Heart left ventricle (tissue), 16 donors: ENCODE measurements at regions not wholly inside any gene's neighbourhood (a gene's known extent, or its start where the extent isn't known, plus 50 kb on each side); places are given as distances from the start of the nearest gene placed in this dataset.
A peak's percentile ranks its signal among the peaks of the same experiment; 100 is the strongest.

ENCODE experiments used
- ATAC-seq, 4 donors: fragments of 200-7000 bp; cut with Tn5 transposase; one replicate each; pipeline ENCODE4 v1.9.1; 2020 to 2022; ENCODE audit warnings: moderate library complexity in 4 of 4, mild to moderate bottlenecking in 3 of 4, moderate number of reproducible peaks in 1 of 4
- DNase-seq, 5 donors: peaks; one replicate each; pipeline ENCODE4 v3.0.0-alpha.2; 2020
- H3K27ac ChIP-seq, 12 donors: fragments of 200-600 bp; sonication (generic) in 4 of 12; one replicate each; pipeline versions ENCODE4 v1.5.0 to v1.8.0; 2016 to 2022; ENCODE audit warnings: mild to moderate bottlenecking in 2 of 12
- H3K27me3 ChIP-seq, 9 donors: fragments of 200-600 bp; sonication (generic) in 2 of 9; one replicate each; pipeline versions ENCODE4 v1.5.1 to v1.8.0; 2016 to 2022; ENCODE audit warnings: mild to moderate bottlenecking in 3 of 9
- H3K36me3 ChIP-seq, 9 donors: fragments of 200-600 bp; sonication (generic) in 2 of 9; one replicate each; pipeline versions ENCODE4 v1.5.0 to v1.8.0; 2018 to 2022; ENCODE audit warnings: mild to moderate bottlenecking in 2 of 9
- H3K4me1 ChIP-seq, 12 donors: fragments of 200-600 bp; sonication (generic) in 4 of 12; one replicate each; pipeline versions ENCODE4 v1.5.0 to v1.8.0; 2016 to 2022; ENCODE audit warnings: mild to moderate bottlenecking in 3 of 12
- H3K4me3 ChIP-seq, 12 donors: fragments of 200-600 bp; sonication (generic) in 4 of 12; one replicate each; pipeline versions ENCODE4 v1.5.0 to v1.8.0; 2017 to 2022; ENCODE audit warnings: mild to moderate bottlenecking in 9 of 12, moderate library complexity in 4 of 12
- H3K9me3 ChIP-seq, 12 donors: fragments of 200-600 bp; sonication (generic) in 4 of 12; one replicate each; pipeline versions ENCODE4 v1.5.0 to v1.8.0; 2016 to 2022; ENCODE audit warnings: mild to moderate bottlenecking in 1 of 12
- CTCF ChIP-seq, 12 donors: fragments of 200-600 bp; sonication (generic) in 4 of 12; IDR thresholded peaks; one replicate each; pipeline versions ENCODE4 v1.5.0 to v1.8.0; 2018 to 2022; ENCODE audit warnings: antibody characterized with exemption in 12 of 12, mild to moderate bottlenecking in 5 of 12
- POLR2A ChIP-seq, 2 donors: fragments of 450-650 bp; IDR thresholded peaks; one replicate each; pipeline ENCODE4 v1.6.1; 2017; ENCODE audit warnings: antibody characterized with exemption in 2 of 2, mild to moderate bottlenecking in 2 of 2, moderate library complexity in 2 of 2
- WGBS, 4 donors: extraction: QIAGEN DNeasy Blood & Tissue Kit in 2 of 4; methylation state at CpG; one replicate each; pipeline versions ENCODE4 v1.1.5 to v1.1.7; 2013 to 2018; 5-methylcytosine and 5-hydroxymethylcytosine counted together
- intact Hi-C, 10 donors: fragments of 100-400 bp; cut with DNase I; formaldehyde crosslinking; loops; one replicate each; pipeline versions ENCODE4 v1.11.1 to v1.14.2; 2022
- donor health status: ischemic (EF 13 %, LVEDD 7.1; RV severe dilation, severe dysfunction).
- donor health status: healthy with polysubstance abuse.
- donor health status: DM: no; HTN: yes; CAD: no.
- donor health status: DM: no; HTN: no; CAD: no.
- donor health status: ischemic (EF 25% LVEDD 6.9; RV normal size, moderate dysfunction).
- donor health status: ischemic (EF 25% LVEDD 5.7; RV mildly dilated, moderate dysfunction).
- donor health status: healthy.
- donor health status: DM: yes; HTN: yes; CAD: no.
- donor health status: ischemic (EF 35%, LVEDD 5.7; RV mildly dilated, moderate dysfunction).
- donor health status: nonischemic (EF 11% LVEDD 7.7; RV severe dilation, severe dysfunction).
- donor health status: DM: yes; HTN: yes; CAD: no.
- donor health status: PGD.
- donor health status: ischemic (EF 29% LVEDD 5.4; RV normal size, mild dysfunction).
- donor health status: nonischemic (EF 23%, LVEDD 6.1; RV moderate dilation, normal function).

GRCh38 chr2:228699400-228699799 is 517.9 kb upstream of the SPHKAP start:
- no peak overlapping the region for H3K27ac ChIP-seq
- H3K4me3 ChIP-seq = no peak overlapping the region
- DNase-seq = no peak
- TF ChIP-seq CTCF (IDR thresholded peaks at IDR 0.05) (peak in 10 of 12 donors; percentile 16 to 54 (median 38)), POLR2A (IDR thresholded peaks at IDR 0.05) (no peak)
- WGBS, 4 donors = 39 to 50% (median 43%) methylated on average over 5 of the region's 5 CpGs
- H3K9me3 ChIP-seq = peaks cover 0 to 3% (median 0%) of the 10 kb centered on the region in 12 donors
- H3K36me3 ChIP-seq = no peaks in the 10 kb centered on the region
- H3K4me1 ChIP-seq = no peaks in the 10 kb centered on the region
- ATAC-seq = peak; percentile 37 to 81 (median 58)
- H3K27me3 ChIP-seq = no peaks in the 10 kb centered on the region
- intact Hi-C loops = loop anchor here in 6 of 10 donors (1.0 to 10.0 kb wide), 6 partner anchors 435 to 888 kb away; partner anchors contain the start of gene PID1 (in 3 of the 6)

GRCh38 chr2:228698963-228699362 is 517.5 kb upstream of the SPHKAP start:
- intact Hi-C loops = loop anchor here in 6 of 10 donors (1.0 to 10.0 kb wide), 6 partner anchors 436 to 888 kb away; partner anchors contain the start of gene PID1 (in 3 of the 6)
- no peaks in the 10 kb centered on the region for H3K27me3 ChIP-seq

GRCh38 chr2:228697456-228697855 is 516.0 kb upstream of the SPHKAP start:
- DNase-seq = no peak
- TF ChIP-seq CTCF (IDR thresholded peaks at IDR 0.05) = no peak
- TF ChIP-seq POLR2A (IDR thresholded peaks at IDR 0.05) = no peak
- 57 to 86% (median 71%) methylated on average over 3 of the region's 3 CpGs for WGBS, 4 donors

More at GRCh38 chr2:228698963-228699362, 517.5 kb upstream of the SPHKAP start:
- H3K4me3 ChIP-seq = no peak overlapping the region
- WGBS, 4 donors = 75 to 79% (median 76%) methylated on average over 3 of the region's 3 CpGs
- TF ChIP-seq POLR2A (IDR thresholded peaks at IDR 0.05) = no peak
- no peak for TF ChIP-seq CTCF (IDR thresholded peaks at IDR 0.05)
- no peak for ATAC-seq
- no peaks in the 10 kb centered on the region for H3K4me1 ChIP-seq
- no peak overlapping the region for H3K27ac ChIP-seq
- DNase-seq = no peak
- H3K9me3 ChIP-seq = peaks cover 0 to 3% (median 0%) of the 10 kb centered on the region in 12 donors
- no peaks in the 10 kb centered on the region for H3K36me3 ChIP-seq

GRCh38 chr2:228690681-228691080 is 509.2 kb upstream of the SPHKAP start:
- H3K4me3 ChIP-seq = no peak overlapping the region
- no peak overlapping the region for H3K27ac ChIP-seq
- 77 to 89% (median 83%) methylated on average over 6 to 7 of the region's 7 CpGs for WGBS, 4 donors
- H3K9me3 ChIP-seq = no peaks in the 10 kb centered on the region
- TF ChIP-seq CTCF (IDR thresholded peaks at IDR 0.05) = no peak
- no peak for TF ChIP-seq POLR2A (IDR thresholded peaks at IDR 0.05)
- DNase-seq (no peak), ATAC-seq (no peak)
- no peaks in the 10 kb centered on the region for H3K36me3 ChIP-seq
- intact Hi-C loops = loop anchor here in 4 of 10 donors (5.0 to 10.0 kb wide), 3 partner anchors 444 to 894 kb away; no protein-coding TSS in a partner anchor
- no peaks in the 10 kb centered on the region for H3K4me1 ChIP-seq
- H3K27me3 ChIP-seq = no peaks in the 10 kb centered on the region

More at GRCh38 chr2:228697456-228697855, 516.0 kb upstream of the SPHKAP start:
- H3K4me1 ChIP-seq = no peaks in the 10 kb centered on the region
- no peaks in the 10 kb centered on the region for H3K36me3 ChIP-seq
- no peak overlapping the region for H3K27ac ChIP-seq
- intact Hi-C loops = loop anchor here in 5 of 10 donors (5.0 to 10.0 kb wide), 4 partner anchors 437 to 890 kb away; partner anchors contain the start of gene PID1 (in 3 of the 5)
- peaks cover 0 to 3% (median 0%) of the 10 kb centered on the region in 12 donors for H3K9me3 ChIP-seq
- ATAC-seq = no peak
- no peaks in the 10 kb centered on the region for H3K27me3 ChIP-seq
- no peak overlapping the region for H3K4me3 ChIP-seq
